HepG2 (cell line): ENCODE measurements at regions not wholly inside any gene's neighbourhood (a gene's known extent, or its start where the extent isn't known, plus 50 kb on each side); places are given as distances from the start of the nearest gene placed in this dataset.

ENCODE experiments used
- ATAC-seq: fragments of 200-7000 bp; cut with Tn5 transposase; 3 replicates; pipeline ENCODE4 v1.9.1; 2020; ENCODE audit warnings: mild to moderate bottlenecking, moderate library complexity
- BruUV-seq: library from RNA; stranded (reverse); fragments of 400-500 nt; replicated peaks from 2 replicates; lab custom pipeline; 2021; lab: Mats Ljungman, UMichigan
- CTCF ChIA-PET: fragments of 300-600 bp; formaldehyde crosslinking; extraction: SDS; loops from one replicate; lab custom pipeline; 2021; ENCODE audit warnings: low total read pairs, inconsistent platforms, low intra/inter-chr PET ratio; lab: Yijun Ruan, JAX
- POLR2A ChIA-PET: fragments of 350-600 bp; sonication (Branson Sonifier 250); formaldehyde crosslinking; loops from one replicate; lab custom pipeline; 2020; ENCODE audit warnings: antibody characterized with exemption, inconsistent platforms; lab: Yijun Ruan, JAX
- DNase-seq: peaks from one replicate; pipeline ENCODE4 v3.0.0-alpha.2; 2015; ENCODE audit warnings: low spot score
- FAIRE-seq: peaks from 3 replicates; lab custom pipeline; 2011; peaks lifted over from hg19 to GRCh38; lab: Jason Lieb, UNC
- H2AFZ ChIP-seq: one replicate; pipeline ENCODE4 v1.6.1; 2011; ENCODE audit warnings: low read length, inconsistent platforms
- H3K27ac ChIP-seq: fragments of 300-600 bp; 3 replicates; pipeline ENCODE4 v1.8.0; 2011; ENCODE audit warnings: mixed run types, mild to moderate bottlenecking, mixed read lengths, low read length, inconsistent platforms; ENCODE audit not compliant: insufficient read depth; ENCODE audit errors: extremely low read length
- H3K27me3 ChIP-seq, 2 experiments: fragments of 200-600 bp in 1 of 2; 2 replicates in 1 of 2; 3 replicates in 1 of 2; pipeline versions ENCODE4 v1.6.0 to v1.8.0; 2011; ENCODE audit warnings: low read length in 2 of 2, mild to moderate bottlenecking in 2 of 2, moderate library complexity in 2 of 2, inconsistent platforms in 1 of 2; ENCODE audit not compliant: insufficient read depth in 2 of 2, control insufficient read depth in 1 of 2
- H3K36me3 ChIP-seq, 2 experiments: fragments of 200-600 bp in 1 of 2; replicated peaks in 1 of 2; 2 replicates in 1 of 2; 3 replicates in 1 of 2; pipeline versions ENCODE4 v1.5.1 to v1.8.0; 2011; ENCODE audit warnings: low read length in 2 of 2, inconsistent platforms in 1 of 2; ENCODE audit not compliant: insufficient read depth in 2 of 2, control insufficient read depth in 1 of 2
- H3K4me1 ChIP-seq: 2 replicates; pipeline ENCODE4 v1.5.1; 2012; ENCODE audit warnings: low read length, inconsistent platforms; ENCODE audit not compliant: insufficient read depth
- H3K4me2 ChIP-seq: 2 replicates; pipeline ENCODE4 v1.6.0; 2011; ENCODE audit warnings: low read depth, low read length, inconsistent platforms
- H3K4me3 ChIP-seq, 3 experiments: fragments of 200-600 bp in 1 of 3; sonication (generic), shearing (Covaris generic) in 1 of 3; replicated peaks in 1 of 3; 2 replicates each; pipeline ENCODE4 v1.5.1; 2011 to 2016; ENCODE audit warnings: low read length in 3 of 3, inconsistent platforms in 2 of 3, low read depth in 2 of 3, mild to moderate bottlenecking in 2 of 3, control low read depth in 1 of 3, mixed read lengths in 1 of 3; ENCODE audit not compliant: insufficient read depth in 1 of 3
- H3K79me2 ChIP-seq: one replicate; pipeline ENCODE4 v1.6.1; 2011; ENCODE audit warnings: low read length, inconsistent platforms; ENCODE audit not compliant: insufficient read depth
- H3K9ac ChIP-seq: 2 replicates; pipeline ENCODE4 v1.6.0; 2011; ENCODE audit warnings: mild to moderate bottlenecking, low read depth, low read length, inconsistent platforms; ENCODE audit not compliant: insufficient read depth
- H3K9me3 ChIP-seq: 2 replicates; pipeline ENCODE4 v1.5.1; 2012; ENCODE audit warnings: mild to moderate bottlenecking, low read length
- H4K20me1 ChIP-seq: 2 replicates; pipeline ENCODE4 v1.6.0; 2011; ENCODE audit warnings: inconsistent platforms, mild to moderate bottlenecking, low read length, moderate library complexity; ENCODE audit not compliant: insufficient read depth
- ARID5B ChIP-seq: IDR thresholded peaks from 2 replicates; pipeline ENCODE4 v1.4.0; 2020; ENCODE audit warnings: mild to moderate bottlenecking, missing genetic modification reagents
- ELF3 ChIP-seq: IDR thresholded peaks from 2 replicates; pipeline ENCODE4 v1.6.1; 2016; ENCODE audit warnings: missing genetic modification reagents, missing compliant biosample characterization
- GABPB1 ChIP-seq: IDR thresholded peaks from 2 replicates; pipeline ENCODE4 v1.6.1; 2016; ENCODE audit warnings: mild to moderate bottlenecking, missing genetic modification reagents, moderate library complexity, missing compliant biosample characterization
- LCORL ChIP-seq, 2 experiments: fragments of 450-650 bp in 1 of 2; sonication (generic) in 1 of 2; formaldehyde crosslinking in 1 of 2; IDR thresholded peaks; 2 replicates each; pipeline versions ENCODE4 v1.5.0 to v1.6.1; 2017 to 2020; ENCODE audit warnings: antibody characterized with exemption in 1 of 2, missing genetic modification reagents in 1 of 2
- ZFP36L2 ChIP-seq: sonication (generic); formaldehyde crosslinking; IDR thresholded peaks from 2 replicates; pipeline ENCODE4 v1.4.0; 2020; ENCODE audit warnings: missing genetic modification reagents
- ZNF501 ChIP-seq: sonication (generic); formaldehyde crosslinking; IDR thresholded peaks from 2 replicates; pipeline ENCODE4 v1.5.1; 2020; ENCODE audit warnings: mild to moderate bottlenecking, moderate library complexity, missing genetic modification reagents
- WGBS: methylation state at CpG from one replicate; pipeline ENCODE4 v1.1.6; 2017; ENCODE audit warnings: low lambda C conversion rate; 5-methylcytosine and 5-hydroxymethylcytosine counted together
- in situ Hi-C: cut with HindIII; loops from 2 replicates; pipeline ENCODE4 v1.10.0; 2017; ENCODE audit warnings: low pct_unique_long_range_greater_than_20kb; ENCODE audit not compliant: extremely low pct_ligation_motif_present
- intact Hi-C: fragments of 100-400 bp; cut with micrococcal nuclease; formaldehyde crosslinking; loops from one replicate; pipeline ENCODE4 v1.10.0; 2022; ENCODE audit not compliant: unreplicated experiment

- H3K27me3 ChIP-seq = peaks cover 0 to 43% of the 10 kb centered on the region in 2 experiments; a peak in 3 of 5 replicates
- H3K9ac ChIP-seq = no peak overlapping the region
- no peaks in the 10 kb centered on the region for H3K36me3 ChIP-seq
- no peak for ATAC-seq
- H3K79me2 ChIP-seq = no peaks in the 10 kb centered on the region
- no peaks in the 10 kb centered on the region for H3K4me1 ChIP-seq
- H3K4me2 ChIP-seq = no peak overlapping the region
- H2AFZ ChIP-seq = no peak overlapping the region
- in situ Hi-C loops = no loop called here
- H3K4me3 ChIP-seq = no peak overlapping the region
- H3K9me3 ChIP-seq = no peaks in the 10 kb centered on the region
- CTCF ChIA-PET = no interaction called here
- no peak for FAIRE-seq
- no peak overlapping the region for H3K27ac ChIP-seq
- no peak for DNase-seq
- no peak for TF ChIP-seq ZNF501 (CRISPR knock-in tag)
- no peak for TF ChIP-seq LCORL (IDR thresholded peaks at IDR 0.05)
- no peak for TF ChIP-seq LCORL (CRISPR knock-in tag; IDR thresholded peaks at IDR 0.05)
- TF ChIP-seq ZFP36L2 (CRISPR knock-in tag) = no peak
- TF ChIP-seq GABPB1 (CRISPR knock-in tag) = no peak
- TF ChIP-seq ELF3 (CRISPR knock-in tag) = no peak
- POLR2A ChIA-PET = no interaction called here
- no TSS peak for BruUV-seq
- WGBS = 17% methylated on average over 15 of the region's 15 CpGs
- intact Hi-C loops = no loop called here
- no peaks in the 10 kb centered on the region for H4K20me1 ChIP-seq
Observed at GRCh38 chr1:229862017-229862774, 204.8 kb upstream of the GALNT2 start.

- no peak overlapping the region for H3K4me2 ChIP-seq
- no peak for ATAC-seq
- TF ChIP-seq ARID5B (CRISPR knock-in tag) = no peak
- H3K27me3 ChIP-seq = peaks cover 0 to 43% of the 10 kb centered on the region in 2 experiments; a peak in 3 of 5 replicates
- 39% methylated on average over 7 of the region's 16 CpGs for WGBS
- H3K27ac ChIP-seq = no peak overlapping the region
- ChIA-PET POLR2A (no interaction called here), CTCF (no interaction called here)
- in situ Hi-C loops (no loop called here), intact Hi-C loops (no loop called here)
- BruUV-seq = no TSS peak
- no peaks in the 10 kb centered on the region for H3K36me3 ChIP-seq
- no peak overlapping the region for H3K9ac ChIP-seq
- H4K20me1 ChIP-seq = no peaks in the 10 kb centered on the region
- no peak overlapping the region for H3K4me3 ChIP-seq
- H3K9me3 ChIP-seq = no peaks in the 10 kb centered on the region
- H2AFZ ChIP-seq = no peak overlapping the region
- no peak for DNase-seq
- H3K4me1 ChIP-seq = no peaks in the 10 kb centered on the region
- no peaks in the 10 kb centered on the region for H3K79me2 ChIP-seq
- no peak for FAIRE-seq
Observed at GRCh38 chr1:229863651-229864545, 203.1 kb upstream of the GALNT2 start.
